GM18498 (cell line): ENCODE measurements at regions not wholly inside any gene's neighbourhood (a gene's known extent, or its start where the extent isn't known, plus 50 kb on each side); places are given as distances from the start of the nearest gene placed in this dataset.

Experiments used
- ATAC-seq: cut with Tn5 transposase; IDR thresholded peaks from one replicate; pipeline ENCODE4 v1.9.1; 2021; ENCODE audit warnings: mild to moderate bottlenecking, moderate library complexity; ENCODE audit not compliant: unreplicated experiment

GRCh38 chr7:17722798-17723197 is 217.5 kb downstream of the SNX13 start:
- no peak for ATAC-seq

- no peak for ATAC-seq
These were observed 214.5 kb downstream of the SNX13 start for GRCh38 chr7:17725821-17726220.

GRCh38 chr7:17732083-17732482 is 208.2 kb downstream of the SNX13 start:
- no peak for ATAC-seq
